Prostate gland (tissue), 2 donors: ENCODE measurements at regions not wholly inside any gene's neighbourhood (a gene's known extent, or its start where the extent isn't known, plus 50 kb on each side); places are given as distances from the start of the nearest gene placed in this dataset.

Source experiments
- DNase-seq: peaks from one replicate; pipeline ENCODE4 v3.0.0-alpha.2; 2019; ENCODE audit warnings: low spot score
- H3K27ac ChIP-seq, 2 donors: fragments of 200-600 bp; sonication (generic); 2 replicates each; pipeline ENCODE4 v1.5.1; 2017 to 2019
- H3K27me3 ChIP-seq: fragments of 200-600 bp; sonication (generic); replicated peaks from 2 replicates; pipeline ENCODE4 v1.5.1; 2019; ENCODE audit not compliant: insufficient read depth
- H3K36me3 ChIP-seq, 2 donors: fragments of 200-600 bp; sonication (generic); 1 replicate in 1 of 2; 2 replicates in 1 of 2; pipeline versions ENCODE4 v1.5.1 to v1.8.1; 2017 to 2019
- H3K4me1 ChIP-seq: fragments of 200-600 bp; sonication (generic); replicated peaks from 2 replicates; pipeline ENCODE4 v1.5.1; 2019
- H3K4me3 ChIP-seq, 2 donors: fragments of 200-600 bp; sonication (generic); 2 replicates each; pipeline ENCODE4 v1.5.1; 2017 to 2019
- H3K9me3 ChIP-seq: fragments of 200-600 bp; sonication (generic); 2 replicates; pipeline ENCODE4 v1.5.1; 2017
- POLR2A ChIP-seq: fragments of 450-650 bp; IDR thresholded peaks from one replicate; pipeline ENCODE4 v1.6.1; 2016; ENCODE audit warnings: antibody characterized with exemption, mild to moderate bottlenecking
- POLR2AphosphoS5 ChIP-seq: sonication (generic); formaldehyde crosslinking; IDR thresholded peaks from one replicate; pipeline ENCODE4 v1.6.1; 2017; ENCODE audit warnings: antibody characterized with exemption
- WGBS: methylation state at CpG from one replicate; pipeline ENCODE4 v1.1.5; 2018; 5-methylcytosine and 5-hydroxymethylcytosine counted together
- intact Hi-C: fragments of 100-400 bp; cut with DNase I; formaldehyde crosslinking; loops from one replicate; pipeline ENCODE4 v1.14.2; 2022
- TF ChIP-seq, protein P1 (sequence below), 4 experiments: fragments of 200-600 bp in 2 of 4; fragments of 450-650 bp in 2 of 4; sonication (generic) in 2 of 4; IDR thresholded peaks; 1 replicate in 3 of 4; 2 replicates in 1 of 4; pipeline ENCODE4 v1.5.1; 2016 to 2019; ENCODE audit warnings: antibody characterized with exemption in 4 of 4, mild to moderate bottlenecking in 2 of 4, moderate library complexity in 2 of 4

- no peak for DNase-seq
- Histone ChIP-seq H3K36me3 (no peaks in the 10 kb centered on the region), H3K9me3 (no peaks in the 10 kb centered on the region), H3K27me3 (no peaks in the 10 kb centered on the region), H3K4me1 (peaks cover 3% of the 10 kb centered on the region), H3K4me3 (no peak overlapping the region), H3K27ac (peak overlapping the region; percentile 46 to 53)
- TF ChIP-seq POLR2AphosphoS5, result no peak
- TF ChIP-seq, protein P1, sequence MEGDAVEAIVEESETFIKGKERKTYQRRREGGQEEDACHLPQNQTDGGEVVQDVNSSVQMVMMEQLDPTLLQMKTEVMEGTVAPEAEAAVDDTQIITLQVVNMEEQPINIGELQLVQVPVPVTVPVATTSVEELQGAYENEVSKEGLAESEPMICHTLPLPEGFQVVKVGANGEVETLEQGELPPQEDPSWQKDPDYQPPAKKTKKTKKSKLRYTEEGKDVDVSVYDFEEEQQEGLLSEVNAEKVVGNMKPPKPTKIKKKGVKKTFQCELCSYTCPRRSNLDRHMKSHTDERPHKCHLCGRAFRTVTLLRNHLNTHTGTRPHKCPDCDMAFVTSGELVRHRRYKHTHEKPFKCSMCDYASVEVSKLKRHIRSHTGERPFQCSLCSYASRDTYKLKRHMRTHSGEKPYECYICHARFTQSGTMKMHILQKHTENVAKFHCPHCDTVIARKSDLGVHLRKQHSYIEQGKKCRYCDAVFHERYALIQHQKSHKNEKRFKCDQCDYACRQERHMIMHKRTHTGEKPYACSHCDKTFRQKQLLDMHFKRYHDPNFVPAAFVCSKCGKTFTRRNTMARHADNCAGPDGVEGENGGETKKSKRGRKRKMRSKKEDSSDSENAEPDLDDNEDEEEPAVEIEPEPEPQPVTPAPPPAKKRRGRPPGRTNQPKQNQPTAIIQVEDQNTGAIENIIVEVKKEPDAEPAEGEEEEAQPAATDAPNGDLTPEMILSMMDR (IDR thresholded peaks at IDR 0.05), result no peak
- TF ChIP-seq POLR2A, result no peak
- WGBS, result 52% methylated on average over 6 of the region's 6 CpGs
- intact Hi-C loops, result no loop called here
Observed at GRCh38 chr17:17413215-17413792, 63.5 kb upstream of the MED9 start.

- Histone ChIP-seq H3K4me1 (peaks cover 3% of the 10 kb centered on the region), H3K9me3 (no peaks in the 10 kb centered on the region), H3K27me3 (no peaks in the 10 kb centered on the region), H3K36me3 (no peaks in the 10 kb centered on the region), H3K27ac (peak overlapping the region; percentile 46 to 53), H3K4me3 (peak overlapping the region; percentile 4 to 7)
- TF ChIP-seq, protein P1 (IDR thresholded peaks at IDR 0.05), result no peak
- TF ChIP-seq POLR2A (no peak), POLR2AphosphoS5 (no peak)
- intact Hi-C loops, result no loop called here
- 44% methylated on average over 7 of the region's 7 CpGs for WGBS
- no peak for DNase-seq
Observed at GRCh38 chr17:17413821-17414220, 63.0 kb upstream of the MED9 start.

- Histone ChIP-seq H3K27me3 (no peaks in the 10 kb centered on the region), H3K36me3 (no peaks in the 10 kb centered on the region), H3K4me1 (peaks cover 3% of the 10 kb centered on the region), H3K4me3 (peak overlapping the region; percentile 4 to 7), H3K27ac (peak overlapping the region; percentile 46 to 53), H3K9me3 (no peaks in the 10 kb centered on the region)
- no peak for DNase-seq
- TF ChIP-seq POLR2A, result no peak
- TF ChIP-seq POLR2AphosphoS5, result peak; percentile 7
- intact Hi-C loops, result no loop called here
- 24% methylated on average over 13 of the region's 13 CpGs for WGBS
Observed at GRCh38 chr17:17414341-17414805, 62.4 kb upstream of the MED9 start.

DNA sequence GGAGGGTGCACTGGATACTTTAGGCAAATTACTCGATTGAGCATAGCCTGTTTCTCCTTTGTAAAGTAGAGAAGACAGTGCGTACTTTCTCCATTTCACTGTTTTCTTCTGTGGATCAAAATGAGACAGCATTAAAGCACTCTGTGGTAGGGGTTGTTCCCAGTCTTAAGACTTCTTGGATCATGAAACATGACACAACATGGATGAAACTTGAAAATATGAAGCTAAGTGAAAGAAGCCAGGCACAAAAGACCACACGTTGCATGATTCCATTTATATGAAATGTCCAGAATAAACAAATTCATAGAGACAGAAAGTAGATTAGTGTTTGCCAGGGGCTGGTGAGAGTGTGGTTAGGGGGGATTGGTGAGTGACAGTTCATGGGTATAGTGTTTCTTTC, 61.8 kb upstream of the MED9 start:
- H3K27me3 ChIP-seq, result no peaks in the 10 kb centered on the region
- no peak overlapping the region for H3K27ac ChIP-seq
- H3K36me3 ChIP-seq, result no peaks in the 10 kb centered on the region
- DNase-seq, result no peak
- 80% methylated on average over 3 of the region's 3 CpGs for WGBS
- TF ChIP-seq, protein P1 (IDR thresholded peaks at IDR 0.05), result no peak
- TF ChIP-seq POLR2AphosphoS5 (no peak), POLR2A (no peak)
- no peak overlapping the region for H3K4me3 ChIP-seq
- H3K4me1 ChIP-seq, result peaks cover 3% of the 10 kb centered on the region
- H3K9me3 ChIP-seq, result no peaks in the 10 kb centered on the region
- intact Hi-C loops, result no loop called here

DNA sequence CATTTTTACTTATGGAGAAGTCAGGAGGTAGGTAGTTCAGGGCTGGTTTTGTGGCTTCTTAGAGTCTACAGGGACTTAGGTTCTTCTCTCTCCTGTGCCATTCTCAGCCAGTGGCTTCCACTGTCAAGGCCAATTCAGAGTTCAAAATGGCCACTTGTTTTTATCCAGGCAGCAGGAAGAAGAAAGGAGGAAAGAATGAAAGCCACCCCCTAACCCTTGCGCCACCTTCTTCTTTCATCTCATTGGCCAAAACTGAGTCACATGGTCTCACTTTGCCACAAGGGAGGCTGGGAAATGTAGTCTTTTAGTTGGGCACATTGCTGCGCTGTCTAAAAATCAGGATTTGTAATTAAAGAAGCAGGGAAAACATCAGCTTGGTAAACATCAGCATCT, 60.8 kb upstream of the MED9 start:
- Histone ChIP-seq H3K27me3 (no peaks in the 10 kb centered on the region), H3K4me3 (no peak overlapping the region), H3K9me3 (no peaks in the 10 kb centered on the region), H3K4me1 (peaks cover 3% of the 10 kb centered on the region), H3K27ac (peak overlapping the region; percentile 58 to 76), H3K36me3 (no peaks in the 10 kb centered on the region)
- intact Hi-C loops, result no loop called here
- TF ChIP-seq, protein P1 (IDR thresholded peaks at IDR 0.05), result no peak
- TF ChIP-seq POLR2AphosphoS5, result no peak
- no peak for TF ChIP-seq POLR2A
- no peak for DNase-seq
- WGBS, result 94% methylated on average over 2 of the region's 2 CpGs
